Hepatocyte (in vitro differentiated cells): ENCODE measurements at regions not wholly inside any gene's neighbourhood (a gene's known extent, or its start where the extent isn't known, plus 50 kb on each side); places are given as distances from the start of the nearest gene placed in this dataset.

ENCODE experiments used
- CTCF ChIP-seq: fragments of 200-600 bp; sonication (generic); IDR thresholded peaks from 2 replicates; pipeline ENCODE4 v1.5.1; 2016; ENCODE audit warnings: antibody characterized with exemption, mild to moderate bottlenecking; ENCODE audit not compliant: poor library complexity
- EZH2 ChIP-seq: fragments of 200-600 bp; sonication (generic); IDR thresholded peaks from 2 replicates; pipeline ENCODE4 v1.6.1; 2016; ENCODE audit warnings: antibody characterized with exemption, mild to moderate bottlenecking, borderline replicate concordance
- EZH2phosphoT487 ChIP-seq: fragments of 200-600 bp; sonication (generic); IDR thresholded peaks from one replicate; pipeline ENCODE4 v1.6.1; 2018; ENCODE audit warnings: antibody characterized with exemption, mild to moderate bottlenecking, low read depth, moderate library complexity; ENCODE audit not compliant: unreplicated experiment, severe bottlenecking

- no peak for TF ChIP-seq CTCF
- TF ChIP-seq EZH2phosphoT487: no peak
- TF ChIP-seq EZH2: no peak
Observed at GRCh38 chr15:39443659-39444219, 137.1 kb upstream of the THBS1 start.
